ENCODE measurements at regions not wholly inside any gene's neighbourhood (a gene's known extent, or its start where the extent isn't known, plus 50 kb on each side); places are given as distances from the start of the nearest gene placed in this dataset.
"Not testable (repeated sequence)": the region's sequence is repeated elsewhere in the genome, so short reads cannot be mapped to it uniquely, and the experiment has no call there.

GRCh38 chr7:91436655-91437054 lies 172.4 kb downstream of the FZD1 start:
- no peaks in the 10 kb centered on the region for H3K36me3 ChIP-seq
- H3K27ac ChIP-seq, result no peak overlapping the region
- 39 to 50% methylated on average over 5 of the region's 5 CpGs for WGBS, 2 donors
- TF ChIP-seq POLR2A (IDR thresholded peaks at IDR 0.05) (no peak), EP300 (IDR thresholded peaks at IDR 0.05) (no peak), CTCF (IDR thresholded peaks at IDR 0.05) (no peak), POLR2AphosphoS5 (IDR thresholded peaks at IDR 0.05) (no peak)
- H3K4me1 ChIP-seq, result no peaks in the 10 kb centered on the region
- ATAC-seq (ENCODE audit: low FRiP score in 2 of 2) (no peak), DNase-seq (no peak)
- H3K9me3 ChIP-seq, result peaks cover 0 to 4% (median 0%) of the 10 kb centered on the region in 4 donors
- H3K27me3 ChIP-seq, result no peaks in the 10 kb centered on the region
- H3K4me3 ChIP-seq, result no peak overlapping the region

- H3K36me3 ChIP-seq; DNase-seq; H3K4me3 ChIP-seq; H3K9me3 ChIP-seq; H3K4me1 ChIP-seq; ATAC-seq (ENCODE audit: low FRiP score in 2 of 2); H3K27me3 ChIP-seq; H3K27ac ChIP-seq: not testable (repeated sequence)
- WGBS, 2 donors, result 89 to 97% methylated on average over 1 of the region's 1 CpG
Measured at GRCh38 chr7:91440198-91440597, 176.0 kb downstream of the FZD1 start.

GRCh38 chr7:91443862-91444261 lies 179.6 kb downstream of the FZD1 start:
- H3K9me3 ChIP-seq, result peaks cover 0 to 8% (median 4%) of the 10 kb centered on the region in 4 donors
- 73 to 100% methylated on average over 1 of the region's 1 CpG for WGBS, 2 donors
- H3K27me3 ChIP-seq, result no peaks in the 10 kb centered on the region
- DNase-seq (no peak), ATAC-seq (ENCODE audit: low FRiP score in 2 of 2) (no peak)
- no peak overlapping the region for H3K27ac ChIP-seq
- H3K36me3 ChIP-seq, result no peaks in the 10 kb centered on the region
- no peaks in the 10 kb centered on the region for H3K4me1 ChIP-seq
- no peak for TF ChIP-seq CTCF (IDR thresholded peaks at IDR 0.05)
- TF ChIP-seq POLR2A (IDR thresholded peaks at IDR 0.05), result no peak
- TF ChIP-seq EP300 (IDR thresholded peaks at IDR 0.05), result no peak
- no peak for TF ChIP-seq POLR2AphosphoS5 (IDR thresholded peaks at IDR 0.05)
- no peak overlapping the region for H3K4me3 ChIP-seq

GRCh38 chr7:91446819-91447218 lies 182.6 kb downstream of the FZD1 start:
- Histone ChIP-seq H3K27ac (no peak overlapping the region), H3K27me3 (no peaks in the 10 kb centered on the region), H3K4me1 (no peaks in the 10 kb centered on the region), H3K4me3 (no peak overlapping the region), H3K9me3 (peaks cover 0 to 8% (median 2%) of the 10 kb centered on the region in 4 donors), H3K36me3 (no peaks in the 10 kb centered on the region)
- no peak for DNase-seq
- 66 to 79% methylated on average over 1 of the region's 1 CpG for WGBS, 2 donors
- ATAC-seq (ENCODE audit: low FRiP score in 2 of 2), result no peak
- no peak for TF ChIP-seq EP300 (IDR thresholded peaks at IDR 0.05)
- no peak for TF ChIP-seq CTCF (IDR thresholded peaks at IDR 0.05)
- no peak for TF ChIP-seq POLR2A (IDR thresholded peaks at IDR 0.05)
- no peak for TF ChIP-seq POLR2AphosphoS5 (IDR thresholded peaks at IDR 0.05)

- Histone ChIP-seq H3K9me3 (peaks cover 0 to 11% (median 3%) of the 10 kb centered on the region in 4 donors), H3K4me3 (no peak overlapping the region), H3K27ac (no peak overlapping the region), H3K36me3 (no peaks in the 10 kb centered on the region), H3K4me1 (no peaks in the 10 kb centered on the region), H3K27me3 (no peaks in the 10 kb centered on the region)
- DNase-seq, result no peak
- TF ChIP-seq CTCF (IDR thresholded peaks at IDR 0.05) (no peak), EP300 (IDR thresholded peaks at IDR 0.05) (no peak), POLR2AphosphoS5 (IDR thresholded peaks at IDR 0.05) (no peak), POLR2A (IDR thresholded peaks at IDR 0.05) (no peak)
- no peak for ATAC-seq (ENCODE audit: low FRiP score in 2 of 2)
- 87 to 91% methylated on average over 10 of the region's 10 CpGs for WGBS, 2 donors
Measured at GRCh38 chr7:91455411-91455810, 191.2 kb downstream of the FZD1 start.
